GM12891 (cell line): ENCODE measurements at regions not wholly inside any gene's neighbourhood (a gene's known extent, or its start where the extent isn't known, plus 50 kb on each side); places are given as distances from the start of the nearest gene placed in this dataset.

Experiments
- POLR2A ChIP-seq: IDR thresholded peaks from 2 replicates; pipeline ENCODE4 v1.6.1; 2011; ENCODE audit warnings: low read depth, low read length, control low read depth
- POLR2AphosphoS5 ChIP-seq: IDR thresholded peaks from 2 replicates; pipeline ENCODE4 v1.6.1; 2011; ENCODE audit warnings: low read depth, low read length, control low read depth
- POU2F2 ChIP-seq: IDR thresholded peaks from 2 replicates; pipeline ENCODE4 v1.6.1; 2011; ENCODE audit warnings: low read depth, mild to moderate bottlenecking, control low read depth, low read length, moderate library complexity
- SPI1 ChIP-seq: IDR thresholded peaks from 2 replicates; pipeline ENCODE4 v1.6.1; 2011; ENCODE audit warnings: low read depth, low read length, control low read depth
- TAF1 ChIP-seq: IDR thresholded peaks from 2 replicates; pipeline ENCODE4 v1.6.1; 2011; ENCODE audit warnings: low read depth, low read length, control low read depth

GRCh38 chr7:24200407-24200966 lies 83.5 kb upstream of the NPY start:
- TF ChIP-seq POLR2A, result no peak
- TF ChIP-seq TAF1, result no peak
- no peak for TF ChIP-seq POLR2AphosphoS5
- TF ChIP-seq SPI1, result no peak
- no peak for TF ChIP-seq POU2F2
